NT2/D1 (cell line): ENCODE measurements at regions not wholly inside any gene's neighbourhood (a gene's known extent, or its start where the extent isn't known, plus 50 kb on each side); places are given as distances from the start of the nearest gene placed in this dataset.

Experiments
- SUZ12 ChIP-seq: IDR thresholded peaks from 2 replicates; pipeline ENCODE4 v1.6.1; 2011; ENCODE audit not compliant: insufficient read length, insufficient read depth; ENCODE audit errors: extremely low read depth
- YY1 ChIP-seq: IDR thresholded peaks from 2 replicates; pipeline ENCODE4 v1.6.1; 2011; ENCODE audit not compliant: insufficient read length, insufficient read depth
- ZNF274 ChIP-seq: IDR thresholded peaks from 2 replicates; pipeline ENCODE4 v1.6.1; 2011; ENCODE audit warnings: mild to moderate bottlenecking, low read depth, low read length

- TF ChIP-seq SUZ12 (no peak), YY1 (no peak), ZNF274 (no peak)
Measured at GRCh38 chr9:22986556-22986955, 539.9 kb downstream of the DMRTA1 start.
